ENCODE measurements at regions not wholly inside any gene's neighbourhood (a gene's known extent, or its start where the extent isn't known, plus 50 kb on each side); places are given as distances from the start of the nearest gene placed in this dataset.

- intact Hi-C loops (cut with micrococcal nuclease), result no loop called here
- Mint-ChIP-seq H3K27me3 (ENCODE audit: insufficient read depth, unreplicated experiment) (no peaks in the 10 kb centered on the region), H3K9me3 (ENCODE audit: unreplicated experiment) (no peaks in the 10 kb centered on the region), H3K4me3 (ENCODE audit: unreplicated experiment) (no peak overlapping the region), H3K4me1 (ENCODE audit: insufficient read depth, unreplicated experiment) (peaks cover 21% of the 10 kb centered on the region), H3K36me3 (ENCODE audit: insufficient read depth, unreplicated experiment) (no peaks in the 10 kb centered on the region), H3K27ac (ENCODE audit: low read depth, unreplicated experiment) (peak overlapping the region; percentile 1)
- no peak for TF ChIP-seq CTCF (IDR thresholded peaks at IDR 0.05; ENCODE audit: unreplicated experiment)
- no peak for DNase-seq (ENCODE audit: unreplicated experiment)
- BruUV-seq (replicated peaks), result no TSS peak
- CTCF ChIA-PET, result no interaction called here
- POLR2A ChIA-PET, result no interaction called here
These were observed 79.7 kb upstream of the DIO3 start for GRCh38 chr14:101481557-101481956.

- no TSS peak for BruUV-seq (replicated peaks)
- H3K4me3 Mint-ChIP-seq (ENCODE audit: unreplicated experiment), result no peak overlapping the region
- ChIA-PET CTCF (interaction anchor here (0.6 kb wide), 1 partner anchor 1241 kb away, joined by 3 read pairs; no protein-coding TSS in a partner anchor), POLR2A (no interaction called here)
- intact Hi-C loops (cut with micrococcal nuclease), result no loop called here
- no peaks in the 10 kb centered on the region for H3K9me3 Mint-ChIP-seq (ENCODE audit: unreplicated experiment)
- H3K27ac Mint-ChIP-seq (ENCODE audit: low read depth, unreplicated experiment), result no peak overlapping the region
- H3K36me3 Mint-ChIP-seq (ENCODE audit: insufficient read depth, unreplicated experiment), result no peaks in the 10 kb centered on the region
- H3K4me1 Mint-ChIP-seq (ENCODE audit: insufficient read depth, unreplicated experiment), result peaks cover 16% of the 10 kb centered on the region
- no peak for TF ChIP-seq CTCF (IDR thresholded peaks at IDR 0.05; ENCODE audit: unreplicated experiment)
- no peaks in the 10 kb centered on the region for H3K27me3 Mint-ChIP-seq (ENCODE audit: insufficient read depth, unreplicated experiment)
- DNase-seq (ENCODE audit: unreplicated experiment), result no peak
These were observed 79.2 kb upstream of the DIO3 start for GRCh38 chr14:101482066-101482465.

GRCh38 chr14:101483829-101484228 lies 77.5 kb upstream of the DIO3 start:
- no peak for DNase-seq (ENCODE audit: unreplicated experiment)
- no peak overlapping the region for H3K27ac Mint-ChIP-seq (ENCODE audit: low read depth, unreplicated experiment)
- peaks cover 11% of the 10 kb centered on the region for H3K4me1 Mint-ChIP-seq (ENCODE audit: insufficient read depth, unreplicated experiment)
- intact Hi-C loops (cut with micrococcal nuclease), result no loop called here
- no peak overlapping the region for H3K4me3 Mint-ChIP-seq (ENCODE audit: unreplicated experiment)
- TF ChIP-seq CTCF (IDR thresholded peaks at IDR 0.05; ENCODE audit: unreplicated experiment), result no peak
- CTCF ChIA-PET, result no interaction called here
- H3K9me3 Mint-ChIP-seq (ENCODE audit: unreplicated experiment), result peaks cover 7% of the 10 kb centered on the region
- no TSS peak for BruUV-seq (replicated peaks)
- no peaks in the 10 kb centered on the region for H3K36me3 Mint-ChIP-seq (ENCODE audit: insufficient read depth, unreplicated experiment)
- H3K27me3 Mint-ChIP-seq (ENCODE audit: insufficient read depth, unreplicated experiment), result no peaks in the 10 kb centered on the region
- POLR2A ChIA-PET, result no interaction called here

- H3K9me3 Mint-ChIP-seq (ENCODE audit: unreplicated experiment), result peaks cover 10% of the 10 kb centered on the region
- ChIA-PET POLR2A (no interaction called here), CTCF (interaction anchor here (0.6 to 1.4 kb wide), 3 partner anchors 10 to 1225 kb away, joined by 3 to 5 read pairs (median 3); no protein-coding TSS in a partner anchor)
- intact Hi-C loops (cut with micrococcal nuclease), result no loop called here
- no peak overlapping the region for H3K27ac Mint-ChIP-seq (ENCODE audit: low read depth, unreplicated experiment)
- no peak overlapping the region for H3K4me3 Mint-ChIP-seq (ENCODE audit: unreplicated experiment)
- H3K36me3 Mint-ChIP-seq (ENCODE audit: insufficient read depth, unreplicated experiment), result no peaks in the 10 kb centered on the region
- no peak for DNase-seq (ENCODE audit: unreplicated experiment)
- TF ChIP-seq CTCF (IDR thresholded peaks at IDR 0.05; ENCODE audit: unreplicated experiment), result no peak
- no peaks in the 10 kb centered on the region for H3K4me1 Mint-ChIP-seq (ENCODE audit: insufficient read depth, unreplicated experiment)
- H3K27me3 Mint-ChIP-seq (ENCODE audit: insufficient read depth, unreplicated experiment), result no peaks in the 10 kb centered on the region
- BruUV-seq (replicated peaks), result no TSS peak
These were observed 72.1 kb upstream of the DIO3 start for GRCh38 chr14:101489092-101489760.
